Sigmoid colon (tissue), 6 donors: ENCODE measurements at regions not wholly inside any gene's neighbourhood (a gene's known extent, or its start where the extent isn't known, plus 50 kb on each side); places are given as distances from the start of the nearest gene placed in this dataset.
"Not testable (repeated sequence)": the region's sequence is repeated elsewhere in the genome, so short reads cannot be mapped to it uniquely, and the experiment has no call there.

Experiments
- DNase-seq: peaks from one replicate; pipeline ENCODE4 v3.0.0-alpha.2; 2019
- H3K27ac ChIP-seq, 4 donors: fragments of 200-600 bp; sonication (generic); one replicate each; pipeline ENCODE4 v1.5.1; 2016 to 2019; ENCODE audit warnings: mild to moderate bottlenecking in 1 of 4
- H3K27me3 ChIP-seq, 3 donors: fragments of 200-600 bp; sonication (generic); one replicate each; pipeline ENCODE4 v1.5.1; 2019; ENCODE audit warnings: mild to moderate bottlenecking in 1 of 3
- H3K36me3 ChIP-seq, 4 donors: fragments of 200-600 bp; sonication (generic); one replicate each; pipeline ENCODE4 v1.5.1; 2016 to 2019
- H3K4me1 ChIP-seq, 4 donors: fragments of 200-600 bp; sonication (generic); one replicate each; pipeline ENCODE4 v1.5.1; 2017 to 2019
- H3K4me3 ChIP-seq, 4 donors: fragments of 200-600 bp; sonication (generic); one replicate each; pipeline ENCODE4 v1.5.1; 2017 to 2019; ENCODE audit warnings: mild to moderate bottlenecking in 2 of 4, moderate library complexity in 1 of 4
- H3K9me3 ChIP-seq, 4 donors: fragments of 200-600 bp in 3 of 4; sonication (generic) in 3 of 4; one replicate each; pipeline versions ENCODE4 v1.5.1 to v1.6.1; 2013 to 2019
- CTCF ChIP-seq, 4 experiments: fragments of 450-650 bp in 3 of 4; fragments of 200-600 bp in 1 of 4; IDR thresholded peaks; one replicate each; pipeline ENCODE4 v1.5.1; 2016 to 2019; ENCODE audit warnings: antibody characterized with exemption in 4 of 4, mild to moderate bottlenecking in 3 of 4, moderate library complexity in 2 of 4
- EP300 ChIP-seq, 4 donors: sonication (generic); formaldehyde crosslinking; IDR thresholded peaks; one replicate each; pipeline ENCODE4 v1.6.1; 2017; ENCODE audit warnings: antibody characterized with exemption in 4 of 4
- POLR2A ChIP-seq, 2 donors: fragments of 450-650 bp; IDR thresholded peaks; one replicate each; pipeline ENCODE4 v1.6.1; 2016; ENCODE audit warnings: antibody characterized with exemption in 2 of 2, mild to moderate bottlenecking in 2 of 2, moderate library complexity in 2 of 2
- POLR2AphosphoS5 ChIP-seq, 4 donors: sonication (generic); formaldehyde crosslinking; IDR thresholded peaks; one replicate each; pipeline ENCODE4 v1.6.1; 2017; ENCODE audit warnings: antibody characterized with exemption in 4 of 4
- WGBS, 2 donors: extraction: QIAGEN DNeasy Blood & Tissue Kit; methylation state at CpG; one replicate each; pipeline ENCODE4 v1.1.7; 2013; 5-methylcytosine and 5-hydroxymethylcytosine counted together
- intact Hi-C: fragments of 100-400 bp; cut with DNase I; formaldehyde crosslinking; loops from one replicate; pipeline ENCODE4 v1.15.1; 2023
- donor health status: healthy with polysubstance abuse.
- donor health status: healthy.

DNA sequence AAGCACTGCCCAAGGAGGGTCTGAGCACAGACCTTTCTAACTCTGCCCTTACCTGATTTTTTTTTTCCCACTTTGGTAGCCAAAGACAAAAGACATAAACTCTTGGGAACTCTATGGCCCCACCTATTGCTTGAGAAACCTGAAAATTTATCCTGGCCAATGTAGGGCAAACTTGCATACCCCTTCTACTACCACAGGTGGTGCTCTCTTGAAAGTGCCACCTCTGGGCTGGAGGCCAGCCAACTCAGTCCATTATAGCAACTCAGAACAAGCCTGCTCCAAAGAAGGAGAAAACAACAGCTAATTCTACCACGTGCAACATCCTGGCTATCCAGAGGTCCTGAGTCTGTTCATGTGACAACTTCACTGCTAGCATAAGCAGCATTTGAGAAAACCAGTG is 55.7 kb upstream of the ABCD2 start:
- DNase-seq: no peak
- Histone ChIP-seq H3K4me3 (no peak overlapping the region), H3K4me1 (no peaks in the 10 kb centered on the region), H3K27ac (no peak overlapping the region), H3K9me3 (no peaks in the 10 kb centered on the region), H3K36me3 (no peaks in the 10 kb centered on the region), H3K27me3 (no peaks in the 10 kb centered on the region)
- intact Hi-C loops: no loop called here
- TF ChIP-seq CTCF (IDR thresholded peaks at IDR 0.05): no peak
- WGBS, 2 donors: 74 to 88% methylated on average over 1 of the region's 1 CpG

DNA sequence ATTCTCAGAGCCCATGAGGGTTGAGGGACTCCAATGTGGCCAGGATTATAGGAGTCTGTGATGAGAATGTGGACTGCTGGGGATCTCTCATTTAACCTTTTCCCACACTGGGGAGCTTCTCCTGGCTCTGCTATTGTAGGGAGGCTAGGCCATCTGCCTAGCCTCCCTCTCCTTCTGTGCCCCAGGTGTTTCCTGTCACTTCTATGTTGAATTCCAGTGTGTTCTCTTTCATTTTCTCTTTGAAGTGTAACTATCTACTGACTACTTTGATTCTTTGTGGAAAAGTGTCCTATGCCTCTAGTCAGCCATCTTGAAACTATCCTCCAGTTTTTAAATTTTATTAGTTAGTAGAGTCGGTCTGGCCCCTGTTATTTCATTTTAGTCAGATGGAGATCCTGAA is 53.4 kb upstream of the ABCD2 start:
- TF ChIP-seq POLR2AphosphoS5 (IDR thresholded peaks at IDR 0.05) (no peak), POLR2A (IDR thresholded peaks at IDR 0.05) (no peak), EP300 (IDR thresholded peaks at IDR 0.05) (no peak), CTCF (IDR thresholded peaks at IDR 0.05) (no peak)
- WGBS, 2 donors: 74 to 85% methylated on average over 1 of the region's 1 CpG
- Histone ChIP-seq H3K4me1 (no peaks in the 10 kb centered on the region), H3K27ac (no peak overlapping the region), H3K4me3 (no peak overlapping the region), H3K9me3 (no peaks in the 10 kb centered on the region), H3K27me3 (no peaks in the 10 kb centered on the region), H3K36me3 (no peaks in the 10 kb centered on the region)
- DNase-seq: no peak
- intact Hi-C loops: no loop called here

DNA sequence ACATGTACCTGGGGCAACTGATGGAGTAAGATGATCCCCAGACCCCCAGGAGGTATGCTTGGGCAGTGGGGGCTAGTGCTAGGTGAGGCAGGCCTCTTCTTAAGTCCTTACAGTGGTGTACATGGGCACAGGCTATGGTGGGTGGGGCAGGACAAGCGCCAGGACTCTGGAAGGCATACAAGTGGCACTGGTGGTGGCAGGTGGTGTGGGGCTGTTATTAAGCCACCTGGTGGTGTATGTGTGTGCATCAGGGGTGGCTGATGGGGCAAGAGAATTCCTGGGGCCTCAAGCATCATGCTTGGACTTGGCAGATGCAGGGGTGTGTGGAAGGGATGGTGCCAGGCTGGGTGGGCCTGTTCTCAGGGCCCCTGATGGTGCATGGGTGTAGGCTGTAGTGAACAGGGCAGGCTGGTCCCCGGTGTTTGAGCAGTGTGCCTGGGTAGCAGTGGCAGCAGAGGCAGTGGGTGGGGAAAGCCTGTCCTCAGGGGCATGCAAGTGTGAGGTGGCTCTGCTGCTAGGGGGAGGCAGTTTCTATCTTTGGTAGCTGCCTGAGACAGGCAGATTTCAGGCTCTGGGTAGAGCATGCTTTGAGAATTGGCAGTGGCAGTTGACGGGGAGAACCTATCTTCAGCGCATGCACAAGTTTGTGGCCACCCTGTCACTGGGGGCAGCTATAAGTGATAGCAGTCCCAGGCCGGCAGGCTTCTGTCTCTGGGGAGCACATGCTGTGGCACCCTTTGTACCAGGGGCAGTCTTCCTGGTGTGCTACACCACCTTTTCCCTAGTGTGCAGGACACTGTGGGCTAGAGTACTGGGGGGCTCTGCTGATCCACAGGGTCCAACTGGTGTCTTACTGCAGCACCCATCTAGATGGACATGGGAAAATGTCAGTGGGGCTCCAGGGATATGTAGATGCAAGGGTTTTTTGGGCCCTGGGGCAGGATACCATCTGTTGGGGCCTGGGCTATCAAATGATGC is 52.6 kb upstream of the ABCD2 start:
- no peaks in the 10 kb centered on the region for H3K9me3 ChIP-seq
- TF ChIP-seq EP300 (IDR thresholded peaks at IDR 0.05): no peak
- TF ChIP-seq POLR2AphosphoS5 (IDR thresholded peaks at IDR 0.05): no peak
- TF ChIP-seq POLR2A (IDR thresholded peaks at IDR 0.05): no peak
- no peak for TF ChIP-seq CTCF (IDR thresholded peaks at IDR 0.05)
- intact Hi-C loops: no loop called here
- H3K4me1 ChIP-seq: no peaks in the 10 kb centered on the region
- WGBS, 2 donors: 87 to 88% methylated on average over 5 of the region's 5 CpGs
- no peak for DNase-seq
- H3K4me3 ChIP-seq: no peak overlapping the region
- H3K27me3 ChIP-seq: no peaks in the 10 kb centered on the region
- H3K36me3 ChIP-seq: no peaks in the 10 kb centered on the region
- H3K27ac ChIP-seq: no peak overlapping the region

DNA sequence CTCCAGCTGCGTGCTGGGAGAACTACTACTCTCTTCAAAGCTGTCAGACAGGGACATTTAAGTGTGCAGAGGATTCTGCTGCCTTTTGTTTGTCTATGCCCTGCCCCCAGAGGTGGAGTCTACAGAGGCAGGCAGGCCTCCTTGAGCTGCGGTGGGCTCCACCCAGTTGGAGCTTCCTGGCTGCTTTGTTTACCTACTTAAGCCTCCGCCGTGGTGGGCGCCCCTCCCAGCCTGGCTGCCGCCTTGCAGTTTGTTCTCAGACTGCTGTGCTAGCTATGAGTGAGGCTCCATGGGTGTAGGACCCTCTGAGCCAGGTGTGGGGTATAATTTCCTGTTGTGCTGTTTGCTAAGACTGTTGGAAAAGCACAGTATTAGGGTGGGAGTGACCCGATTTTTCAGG is 49.9 kb upstream of the ABCD2 start:
- H3K36me3 ChIP-seq, H3K27me3 ChIP-seq, intact Hi-C loops, H3K27ac ChIP-seq, DNase-seq, H3K9me3 ChIP-seq, H3K4me3 ChIP-seq, H3K4me1 ChIP-seq: not testable (repeated sequence)
- 23 to 52% methylated on average over 7 of the region's 7 CpGs for WGBS, 2 donors
